Skin of body (tissue), 1 donor: ENCODE measurements at regions not wholly inside any gene's neighbourhood (a gene's known extent, or its start where the extent isn't known, plus 50 kb on each side); places are given as distances from the start of the nearest gene placed in this dataset.
"Not testable (repeated sequence)": the region's sequence is repeated elsewhere in the genome, so short reads cannot be mapped to it uniquely, and the experiment has no call there.

Source experiments
- DNase-seq: peaks from one replicate; lab custom pipeline; 2025; lab: John Stamatoyannopoulos, UW

- no peak for DNase-seq
These were observed 660.8 kb downstream of the TLE1 start for GRCh38 chr9:81028504-81028903.

DNA sequence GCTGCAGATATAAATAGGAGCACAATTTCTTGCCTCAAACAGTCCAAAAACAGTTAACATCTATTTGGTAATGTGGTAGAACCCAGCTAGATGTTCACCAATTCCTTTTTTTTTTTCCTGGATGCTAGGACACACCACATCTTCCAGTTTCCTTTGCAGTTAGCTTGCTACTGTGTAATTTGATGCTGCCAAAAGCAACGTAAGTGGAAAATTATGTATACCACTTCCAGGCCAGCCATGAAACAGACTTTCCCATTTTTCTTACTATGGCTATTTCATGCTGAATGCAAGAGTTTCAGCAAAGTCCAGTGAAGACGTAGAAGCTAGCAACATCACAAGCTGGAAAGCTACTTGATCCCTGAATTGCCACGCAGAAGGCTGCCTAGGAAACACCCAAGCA lies 667.2 kb downstream of the TLE1 start:
- no peak for DNase-seq

- not testable (repeated sequence) for DNase-seq
These were observed 674.4 kb downstream of the TLE1 start for GRCh38 chr9:81014945-81015344.

DNA sequence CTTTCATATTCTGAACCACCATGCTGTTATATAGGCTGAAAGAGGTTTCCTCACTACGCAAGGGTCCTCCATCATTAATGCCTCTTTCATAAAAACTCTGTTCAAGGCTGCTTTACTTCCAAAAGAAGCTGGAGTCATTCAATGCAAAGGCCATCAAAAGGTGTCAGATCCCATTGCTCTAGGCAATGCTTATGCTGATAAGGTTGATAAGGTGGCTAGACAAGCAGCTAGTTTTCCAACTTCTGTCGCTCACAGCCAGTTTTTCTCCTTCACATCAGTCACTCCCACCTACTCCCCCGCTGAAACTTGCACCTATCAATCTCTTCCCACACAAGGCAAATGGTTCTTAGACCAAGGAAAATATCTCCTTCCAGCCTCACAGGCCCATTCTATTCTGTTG lies 676.2 kb downstream of the TLE1 start:
- not testable (repeated sequence) for DNase-seq

DNA sequence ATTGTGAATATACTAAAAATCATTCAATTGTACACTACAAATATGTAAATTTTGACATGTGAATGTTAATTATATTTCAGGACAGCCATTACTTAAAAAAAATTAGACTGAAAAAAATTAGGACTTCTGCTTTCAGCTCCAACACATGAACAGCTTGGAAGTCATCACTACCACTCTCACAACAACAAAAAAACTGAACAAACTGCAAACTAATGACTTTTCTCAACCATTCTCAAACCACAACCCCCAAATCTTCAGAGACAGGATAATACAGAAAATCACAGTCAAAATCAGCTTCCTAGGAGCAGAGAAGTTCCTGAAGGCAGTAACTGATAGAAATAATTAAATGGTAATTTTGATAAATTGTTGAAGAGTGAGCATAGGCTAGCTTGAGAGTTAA lies 686.4 kb downstream of the TLE1 start:
- no peak for DNase-seq

DNA sequence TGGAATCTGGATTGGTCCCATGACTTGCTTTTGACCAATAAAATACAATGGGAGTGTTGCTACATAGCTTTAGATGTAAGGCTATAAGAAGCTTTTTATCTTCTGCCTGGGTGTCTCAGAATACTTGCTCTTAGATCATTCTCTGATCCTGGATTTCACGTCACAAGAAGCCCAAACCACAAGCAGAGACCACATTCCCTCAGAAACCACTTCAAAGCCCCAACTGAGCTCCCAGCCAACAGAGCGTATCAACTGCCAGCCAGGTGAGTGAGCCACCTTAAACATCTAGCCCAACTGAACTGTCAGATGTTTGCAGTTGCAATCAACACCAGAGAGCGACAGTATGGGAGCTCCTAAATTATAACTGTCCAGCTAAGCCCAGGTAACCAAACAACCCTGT lies 687.1 kb downstream of the TLE1 start:
- no peak for DNase-seq

- no peak for DNase-seq
These were observed 693.6 kb downstream of the TLE1 start for GRCh38 chr9:80995759-80996158.

- DNase-seq: no peak
These were observed 694.5 kb downstream of the TLE1 start for GRCh38 chr9:80994892-80995291.

DNA sequence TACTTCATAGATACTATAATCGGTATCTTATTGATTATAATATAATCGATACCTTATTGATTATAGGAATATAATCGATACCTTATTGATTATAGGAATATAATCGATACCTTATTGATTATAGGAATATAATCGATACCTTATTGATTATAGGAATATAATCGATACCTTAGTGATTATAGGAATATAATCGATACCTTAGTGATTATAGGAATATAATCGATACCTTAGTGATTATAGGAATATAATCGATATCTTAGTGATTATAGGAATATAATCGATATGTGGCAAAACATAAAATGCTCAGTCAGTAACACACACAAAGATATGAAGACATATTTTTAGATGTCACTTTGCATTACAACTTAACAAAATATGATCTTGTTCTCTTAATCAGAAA lies 703.8 kb downstream of the TLE1 start:
- DNase-seq: not testable (repeated sequence)

DNA sequence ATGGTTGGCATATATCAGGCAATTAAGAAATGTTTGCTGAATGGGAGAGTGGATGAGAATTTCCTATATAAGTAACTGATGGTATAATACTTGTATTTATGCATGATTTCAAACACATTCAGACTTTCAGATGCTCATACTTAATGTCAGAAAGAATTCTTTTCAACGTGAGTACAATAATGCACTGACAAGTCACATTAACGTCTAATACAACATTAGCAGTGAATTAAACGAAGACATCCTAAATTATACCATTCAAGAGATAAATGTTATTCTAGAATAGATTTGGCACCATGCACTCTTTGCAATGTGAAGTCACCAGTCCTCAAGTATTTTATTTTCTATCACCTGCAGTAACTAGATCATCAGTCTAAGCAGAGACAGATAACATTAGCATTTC lies 712.9 kb downstream of the TLE1 start:
- no peak for DNase-seq

- DNase-seq: not testable (repeated sequence)
These were observed 719.0 kb downstream of the TLE1 start for GRCh38 chr9:80970377-80970776.

DNA sequence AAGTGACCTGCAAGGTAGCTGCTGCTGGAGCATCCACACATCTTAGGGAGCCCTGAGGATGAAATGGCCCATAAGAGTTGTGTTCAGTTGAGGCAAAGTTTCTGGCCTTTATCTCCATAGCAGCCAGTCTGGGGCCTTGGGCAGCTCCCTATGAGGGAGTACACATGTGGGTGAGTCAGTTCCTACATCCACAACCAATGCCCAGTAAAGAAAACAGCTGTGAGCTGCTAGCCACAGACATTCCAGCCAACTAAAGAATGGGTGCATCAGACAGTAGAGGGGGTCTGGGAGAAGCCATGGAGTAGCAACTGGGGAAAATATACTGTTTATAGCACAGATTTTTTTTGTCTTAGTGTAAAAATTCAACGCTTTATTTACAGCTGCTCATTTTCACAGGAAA lies 720.7 kb downstream of the TLE1 start:
- no peak for DNase-seq

DNA sequence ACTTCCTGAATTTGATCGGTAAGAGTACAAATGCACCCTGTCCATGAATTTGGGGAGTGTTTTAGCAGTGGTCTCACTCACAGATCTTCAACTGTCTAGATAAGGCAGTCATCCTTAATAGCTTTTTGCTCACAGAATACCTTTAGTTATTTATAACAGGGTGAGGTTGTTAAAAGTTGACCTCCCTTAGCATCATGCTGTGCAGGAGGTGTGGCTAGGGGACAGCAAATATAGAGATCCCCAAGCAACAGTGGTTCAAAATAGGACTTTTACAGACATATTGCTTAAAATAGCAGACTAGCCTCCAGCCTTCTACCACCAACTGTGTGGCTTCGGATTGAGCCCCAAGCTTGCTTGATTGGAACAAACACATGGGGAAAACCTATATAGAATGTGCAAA lies 724.4 kb downstream of the TLE1 start:
- no peak for DNase-seq

- DNase-seq: no peak
These were observed 725.0 kb downstream of the TLE1 start for GRCh38 chr9:80964374-80964773.

- peak; percentile 4 for DNase-seq
These were observed 731.5 kb downstream of the TLE1 start for GRCh38 chr9:80957801-80958200.

DNA sequence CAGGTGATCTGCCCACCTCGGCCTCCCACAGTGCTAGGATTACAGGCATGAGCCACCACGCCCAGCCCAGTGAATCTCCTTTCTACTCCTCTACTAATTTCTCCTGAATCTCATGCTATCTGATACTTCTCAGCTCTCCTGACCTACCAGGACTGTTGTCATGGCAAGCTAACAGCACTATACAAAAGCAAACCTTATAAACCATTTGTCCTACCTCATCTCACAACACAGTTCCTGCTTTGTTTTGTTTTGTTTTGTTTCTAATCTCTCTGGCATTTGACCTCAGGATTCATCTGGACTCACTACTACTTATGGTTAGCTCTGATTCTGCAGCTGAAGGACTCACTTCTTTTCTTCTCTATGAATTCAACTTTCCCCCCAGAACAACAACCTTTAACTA lies 734.8 kb downstream of the TLE1 start:
- DNase-seq: no peak

DNA sequence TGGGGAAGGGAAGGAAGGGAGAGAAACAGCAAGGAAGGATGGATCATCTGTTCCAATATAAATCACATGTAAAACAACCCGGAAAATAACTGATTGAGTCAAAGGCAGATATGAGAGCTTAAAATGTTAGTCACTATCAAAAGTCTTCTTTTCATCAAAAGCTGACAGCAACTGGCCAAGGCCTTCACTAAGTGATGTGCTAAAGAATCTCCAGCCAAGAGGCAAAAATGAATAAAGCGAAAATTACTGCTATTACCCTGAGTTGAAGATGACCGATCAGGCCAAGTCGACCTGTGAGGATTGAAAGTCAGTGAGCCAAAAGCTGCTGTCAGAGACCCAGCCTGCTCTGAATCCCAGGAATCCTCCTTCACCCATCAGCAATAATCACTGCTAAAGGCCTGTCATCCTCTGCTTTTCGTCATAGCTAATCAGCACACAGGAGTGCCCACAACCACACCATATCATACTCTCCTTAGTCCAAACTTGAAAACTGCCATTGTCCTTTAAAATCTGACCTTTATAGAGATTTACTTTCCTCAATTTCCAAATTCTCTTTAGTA lies 736.9 kb downstream of the TLE1 start:
- DNase-seq: no peak

GRCh38 chr9:80951675-80952074 lies 737.7 kb downstream of the TLE1 start:
- no peak for DNase-seq

DNA sequence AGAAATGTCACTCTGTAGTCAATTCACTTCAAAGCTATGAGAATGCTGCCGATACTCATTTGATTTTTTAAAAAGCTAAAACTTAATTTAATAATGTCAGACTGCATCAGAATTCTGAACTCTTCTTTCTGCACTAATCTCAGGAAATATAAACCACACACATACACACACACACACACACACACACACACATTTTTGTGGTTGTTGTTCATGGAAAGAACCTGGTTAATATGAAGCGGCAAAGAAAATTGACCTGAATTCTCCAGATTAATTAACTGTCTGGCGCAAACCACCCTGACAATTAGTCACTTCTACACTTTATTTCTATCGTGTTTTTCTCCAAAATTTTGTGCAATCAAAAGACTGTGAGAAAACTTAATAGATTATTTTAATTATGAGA lies 740.5 kb downstream of the TLE1 start:
- no peak for DNase-seq

- DNase-seq: peak; percentile 41
These were observed 741.3 kb downstream of the TLE1 start for GRCh38 chr9:80948066-80948465.

DNA sequence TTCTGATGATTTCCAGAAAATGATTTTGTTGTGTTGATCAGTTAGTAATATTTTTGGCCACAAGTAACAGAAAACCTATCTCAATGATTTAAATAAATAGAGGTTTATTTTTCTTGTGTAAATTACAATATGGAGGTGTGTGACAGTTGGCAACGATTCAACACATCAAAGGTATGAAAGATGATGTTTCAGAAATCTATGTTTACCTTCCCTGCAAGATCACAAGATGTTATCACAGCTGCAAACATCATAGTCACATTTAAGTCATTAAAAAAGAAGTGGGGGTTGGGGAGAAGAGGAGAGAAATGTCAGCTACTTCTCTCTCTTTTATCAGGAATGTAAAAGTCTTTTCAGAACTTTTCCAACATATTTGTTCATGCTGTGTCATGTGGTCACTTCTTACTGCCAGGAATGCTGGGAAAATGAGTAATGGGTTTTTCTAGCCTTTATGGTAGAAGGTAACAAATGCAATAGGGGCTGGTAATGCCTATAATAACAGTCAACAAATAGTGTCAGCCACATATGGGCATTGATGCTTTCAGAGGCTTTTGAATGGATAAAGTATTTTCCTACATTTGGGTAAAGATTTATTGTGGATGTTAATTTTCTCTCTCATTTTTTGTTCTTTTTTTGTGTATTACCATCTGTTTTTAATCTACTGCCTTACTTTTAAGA lies 742.7 kb downstream of the TLE1 start:
- DNase-seq: peak; percentile 36

- DNase-seq: no peak
These were observed 743.9 kb downstream of the TLE1 start for GRCh38 chr9:80945436-80945835.

- no peak for DNase-seq
These were observed 751.7 kb downstream of the TLE1 start for GRCh38 chr9:80937645-80938044.

DNA sequence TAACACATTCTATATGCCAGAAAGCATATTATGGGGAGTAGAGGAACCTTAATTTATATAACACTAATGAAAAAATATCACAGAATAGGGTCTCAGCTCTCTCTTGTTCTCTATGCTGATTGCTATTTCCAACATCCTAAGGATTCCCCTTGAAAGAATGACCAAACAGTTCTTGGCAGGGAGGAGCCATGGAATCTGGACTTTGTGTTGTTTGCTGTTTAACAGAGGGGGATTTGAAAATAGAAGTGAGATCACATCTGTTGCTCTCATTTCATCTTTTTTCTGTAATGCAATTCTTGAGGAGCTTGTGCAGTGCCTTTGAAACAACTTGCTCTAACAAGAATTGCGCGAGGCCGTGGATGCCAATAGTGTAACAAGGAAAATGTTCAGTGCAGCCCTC lies 755.3 kb downstream of the TLE1 start:
- DNase-seq: peak; percentile 13
